ENCODE measurements at regions not wholly inside any gene's neighbourhood (a gene's known extent, or its start where the extent isn't known, plus 50 kb on each side); places are given as distances from the start of the nearest gene placed in this dataset.

DNA sequence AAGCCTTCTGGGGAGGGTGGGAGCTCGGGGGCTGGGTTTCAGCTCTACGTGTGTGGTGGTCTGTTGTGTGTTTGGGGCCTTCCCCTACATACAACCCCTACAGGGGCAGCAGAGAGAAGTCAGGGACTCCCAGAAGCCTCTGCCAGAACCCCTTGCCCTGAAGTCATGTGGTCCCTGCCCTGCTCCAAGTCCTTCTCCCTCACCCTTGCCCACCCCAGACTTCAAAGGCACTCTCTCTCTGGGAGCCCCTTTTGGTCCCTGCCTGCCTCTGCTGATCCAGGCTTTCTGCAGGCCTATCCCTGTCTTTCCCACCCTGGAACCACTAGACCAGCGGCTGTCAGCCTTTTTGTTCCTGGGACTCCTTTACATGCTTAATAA lies 61.1 kb upstream of the PSD2 start:
- TF ChIP-seq, protein P1, sequence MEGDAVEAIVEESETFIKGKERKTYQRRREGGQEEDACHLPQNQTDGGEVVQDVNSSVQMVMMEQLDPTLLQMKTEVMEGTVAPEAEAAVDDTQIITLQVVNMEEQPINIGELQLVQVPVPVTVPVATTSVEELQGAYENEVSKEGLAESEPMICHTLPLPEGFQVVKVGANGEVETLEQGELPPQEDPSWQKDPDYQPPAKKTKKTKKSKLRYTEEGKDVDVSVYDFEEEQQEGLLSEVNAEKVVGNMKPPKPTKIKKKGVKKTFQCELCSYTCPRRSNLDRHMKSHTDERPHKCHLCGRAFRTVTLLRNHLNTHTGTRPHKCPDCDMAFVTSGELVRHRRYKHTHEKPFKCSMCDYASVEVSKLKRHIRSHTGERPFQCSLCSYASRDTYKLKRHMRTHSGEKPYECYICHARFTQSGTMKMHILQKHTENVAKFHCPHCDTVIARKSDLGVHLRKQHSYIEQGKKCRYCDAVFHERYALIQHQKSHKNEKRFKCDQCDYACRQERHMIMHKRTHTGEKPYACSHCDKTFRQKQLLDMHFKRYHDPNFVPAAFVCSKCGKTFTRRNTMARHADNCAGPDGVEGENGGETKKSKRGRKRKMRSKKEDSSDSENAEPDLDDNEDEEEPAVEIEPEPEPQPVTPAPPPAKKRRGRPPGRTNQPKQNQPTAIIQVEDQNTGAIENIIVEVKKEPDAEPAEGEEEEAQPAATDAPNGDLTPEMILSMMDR (IDR thresholded peaks at IDR 0.05), result no peak
- no peak for TF ChIP-seq POLR2A (IDR thresholded peaks at IDR 0.05)

All from adrenal gland (tissue), 5 donors.